GM19023 (cell line): ENCODE measurements at regions not wholly inside any gene's neighbourhood (a gene's known extent, or its start where the extent isn't known, plus 50 kb on each side); places are given as distances from the start of the nearest gene placed in this dataset.

Experiments
- ATAC-seq: cut with Tn5 transposase; IDR thresholded peaks from one replicate; pipeline ENCODE4 v1.9.1; 2021; ENCODE audit warnings: mild to moderate bottlenecking, moderate library complexity; ENCODE audit not compliant: unreplicated experiment

GRCh38 chr6:156319707-156320106, 457.5 kb upstream of the ARID1B start:
- no peak for ATAC-seq

DNA sequence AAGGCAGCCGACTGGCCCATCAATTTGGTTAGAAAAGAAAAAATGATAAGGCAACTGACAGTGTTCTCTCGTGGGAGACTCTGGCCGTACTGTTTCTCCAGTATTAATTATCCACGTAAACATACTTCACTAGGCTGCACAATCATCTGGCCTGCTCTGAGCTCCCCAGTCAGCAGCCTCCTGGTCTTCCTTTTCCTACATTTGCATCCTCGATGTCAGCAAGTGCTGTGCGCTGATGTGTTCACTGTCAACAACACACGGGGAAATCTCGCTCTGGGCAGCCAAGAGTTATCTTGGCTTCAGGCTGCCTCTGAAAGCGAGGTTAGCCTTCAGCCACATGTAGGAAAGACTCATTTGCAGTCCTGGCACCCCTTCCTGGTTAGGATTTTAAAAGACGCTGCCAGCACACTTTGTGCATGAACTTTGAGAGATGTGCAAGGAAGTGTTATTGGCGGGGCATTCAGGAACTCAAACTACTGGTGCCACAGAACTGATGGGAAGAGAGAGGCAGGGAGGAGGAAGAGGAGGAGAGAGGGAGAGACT, 460.5 kb upstream of the ARID1B start:
- ATAC-seq = no peak

GRCh38 chr6:156315146-156315545, 462.0 kb upstream of the ARID1B start:
- ATAC-seq = no peak

GRCh38 chr6:156313037-156313436, 464.1 kb upstream of the ARID1B start:
- no peak for ATAC-seq

DNA sequence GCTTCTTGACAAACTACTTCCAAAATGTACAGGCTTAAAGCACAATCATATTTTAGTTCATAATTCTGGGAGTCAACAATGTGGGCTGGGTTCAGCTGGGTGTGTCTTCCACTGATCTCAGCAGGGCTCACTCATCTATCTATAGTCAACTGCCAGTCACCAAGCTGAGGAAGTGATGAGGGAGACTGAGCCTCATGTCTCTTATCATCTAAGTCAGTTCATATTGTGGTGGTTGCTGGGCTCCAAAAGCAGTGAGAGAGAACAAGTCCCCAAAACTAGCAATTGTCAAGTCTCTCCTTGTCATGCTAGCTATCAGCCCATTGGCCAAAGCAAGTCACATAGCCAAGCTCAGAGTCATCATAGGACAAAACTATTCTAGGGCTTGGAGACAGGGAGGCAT, 465.9 kb upstream of the ARID1B start:
- ATAC-seq = no peak

GRCh38 chr6:156310701-156311100, 466.5 kb upstream of the ARID1B start:
- no peak for ATAC-seq

- no peak for ATAC-seq
These were observed 468.2 kb upstream of the ARID1B start for GRCh38 chr6:156309017-156309416.

DNA sequence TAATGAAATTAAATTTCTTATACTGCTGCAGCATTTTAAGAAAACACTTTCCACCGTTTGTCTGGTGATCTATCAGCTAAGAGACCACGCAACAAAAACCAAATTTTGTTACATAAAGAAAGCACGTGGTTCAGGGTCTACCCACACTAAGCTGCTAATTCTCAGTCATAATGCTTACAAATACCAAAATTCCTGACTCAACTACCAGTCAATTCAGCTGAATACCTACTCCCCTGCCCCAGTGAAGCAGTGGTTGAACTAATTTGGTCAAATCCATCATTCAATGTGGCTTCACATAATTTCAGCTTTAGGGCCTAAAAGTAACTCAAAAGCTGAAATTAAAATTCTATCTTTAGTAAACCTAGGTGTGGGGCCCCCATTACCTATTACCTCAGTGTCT, 468.6 kb upstream of the ARID1B start:
- no peak for ATAC-seq

DNA sequence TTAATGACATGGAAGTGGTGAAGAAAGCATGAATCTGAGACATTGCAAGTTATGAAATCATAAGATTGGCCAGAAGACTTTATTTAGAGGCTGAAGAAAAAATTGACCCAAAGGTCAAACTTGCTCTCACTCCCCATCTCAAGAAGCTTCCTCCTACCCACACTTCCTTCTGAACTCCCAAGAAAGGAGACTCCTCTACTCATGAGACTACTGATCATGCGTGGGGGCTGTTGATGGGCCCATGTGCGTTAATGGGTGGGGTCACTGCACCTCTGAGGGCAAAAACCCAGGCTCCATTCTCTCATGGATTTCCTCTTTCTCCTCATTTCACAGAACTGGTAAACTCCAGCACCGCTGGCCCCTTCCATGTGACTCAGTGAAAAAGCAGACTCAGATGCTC, 470.6 kb upstream of the ARID1B start:
- no peak for ATAC-seq

- no peak for ATAC-seq
These were observed 494.1 kb upstream of the ARID1B start for GRCh38 chr6:156283091-156283490.

- ATAC-seq = no peak
These were observed 495.1 kb upstream of the ARID1B start for GRCh38 chr6:156282087-156282486.

DNA sequence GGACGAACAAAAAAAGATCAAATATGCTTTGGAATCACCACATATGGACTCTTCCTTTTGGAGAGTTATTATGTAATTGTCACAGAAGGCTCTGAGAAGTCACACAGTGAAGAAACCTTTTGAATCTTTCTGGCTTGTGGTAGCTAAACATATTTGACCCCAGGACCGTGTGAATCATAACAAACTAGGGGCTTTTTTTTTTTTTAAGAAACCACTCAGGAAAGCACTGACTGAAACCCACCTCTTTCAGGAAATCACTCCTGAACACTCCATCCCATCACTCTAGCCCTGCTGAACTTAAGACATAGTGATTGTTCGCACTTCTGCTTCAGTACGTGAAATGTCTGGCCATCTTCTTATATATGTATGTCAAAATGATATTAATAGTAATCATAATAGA, 495.9 kb upstream of the ARID1B start:
- ATAC-seq = no peak

DNA sequence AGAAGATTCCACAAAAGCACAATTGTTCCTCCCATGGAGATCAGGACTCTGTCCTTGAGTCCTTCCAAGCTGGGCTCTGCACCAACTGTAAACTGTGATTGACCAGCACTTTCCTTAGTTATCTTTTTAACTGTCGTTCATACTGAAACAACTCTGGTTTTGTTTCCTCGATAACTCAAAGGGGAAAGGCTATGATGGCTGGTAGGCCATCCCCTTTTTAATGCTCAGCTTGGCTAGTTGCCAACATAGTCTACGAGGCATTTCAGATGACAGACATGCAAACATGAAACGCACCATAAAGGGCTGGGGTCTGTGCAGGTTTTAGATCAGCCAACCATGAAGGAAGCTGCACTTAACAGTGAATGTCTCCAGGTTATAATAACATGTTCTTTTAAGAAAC, 497.1 kb upstream of the ARID1B start:
- ATAC-seq = no peak

DNA sequence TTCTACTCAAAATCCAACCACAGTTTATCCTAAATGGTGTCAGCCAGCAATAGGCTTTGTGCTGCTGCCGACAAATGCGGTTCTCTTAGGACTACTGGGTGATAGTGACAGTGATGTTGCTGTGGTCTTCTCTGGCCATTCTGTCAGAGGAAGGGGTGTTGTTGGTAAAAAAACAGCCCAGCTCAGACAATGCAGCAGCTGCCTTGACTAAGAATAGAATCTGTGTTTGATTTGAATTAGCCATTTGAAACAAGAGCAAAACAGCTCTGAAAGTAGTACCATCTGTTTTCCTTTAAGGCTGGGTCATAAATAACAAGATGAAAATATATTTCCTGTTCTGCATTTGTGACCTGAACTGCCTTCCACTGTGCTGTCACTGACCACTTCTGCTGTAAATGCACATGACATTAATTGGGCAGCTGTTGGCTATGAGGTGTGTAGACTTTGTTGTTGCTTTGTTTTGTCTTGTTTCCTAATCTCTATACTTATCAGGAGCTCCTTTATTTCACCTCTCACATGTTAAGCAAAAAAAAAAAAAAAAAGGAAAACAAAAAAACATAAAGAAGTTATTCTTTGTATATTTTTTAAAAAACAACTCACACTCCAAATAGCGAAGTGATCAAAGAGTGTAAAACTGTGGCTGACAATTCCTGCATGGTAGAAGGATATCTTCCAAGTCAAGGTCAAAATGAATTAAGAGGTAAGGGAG, 497.8 kb upstream of the ARID1B start:
- ATAC-seq = peak; percentile 79

DNA sequence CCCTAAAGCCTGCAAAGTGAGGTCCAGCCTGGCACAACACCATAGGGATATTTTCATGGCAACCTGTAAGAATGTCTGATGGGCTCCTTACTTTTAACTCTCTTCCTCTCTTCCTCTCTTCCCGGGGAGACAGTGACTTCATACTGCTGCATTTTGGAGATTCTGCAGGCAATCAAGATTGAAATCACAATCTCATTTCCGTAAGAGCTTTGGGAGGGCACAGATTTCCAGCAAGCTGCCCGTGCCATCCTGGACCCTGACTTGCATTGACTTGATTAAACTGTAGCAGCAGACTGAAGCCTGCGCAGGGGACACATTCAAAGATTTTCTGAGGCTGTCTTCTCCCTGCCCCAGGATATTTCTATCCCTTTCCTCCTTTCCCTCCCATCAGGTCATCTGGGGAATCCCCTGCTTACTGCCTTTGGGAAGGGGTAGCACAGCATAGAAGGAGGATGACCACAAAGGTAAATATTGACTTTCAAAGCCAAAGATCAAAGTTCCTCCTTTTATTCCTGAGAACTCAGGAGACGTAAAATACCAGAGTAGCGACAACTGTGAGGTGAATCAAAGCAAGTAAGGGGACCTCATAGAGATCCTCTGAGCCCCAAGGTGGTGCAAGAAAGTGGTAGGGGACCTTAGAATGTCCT, 504.0 kb upstream of the ARID1B start:
- ATAC-seq = no peak

- ATAC-seq = no peak
These were observed 507.3 kb upstream of the ARID1B start for GRCh38 chr6:156269751-156270369.

DNA sequence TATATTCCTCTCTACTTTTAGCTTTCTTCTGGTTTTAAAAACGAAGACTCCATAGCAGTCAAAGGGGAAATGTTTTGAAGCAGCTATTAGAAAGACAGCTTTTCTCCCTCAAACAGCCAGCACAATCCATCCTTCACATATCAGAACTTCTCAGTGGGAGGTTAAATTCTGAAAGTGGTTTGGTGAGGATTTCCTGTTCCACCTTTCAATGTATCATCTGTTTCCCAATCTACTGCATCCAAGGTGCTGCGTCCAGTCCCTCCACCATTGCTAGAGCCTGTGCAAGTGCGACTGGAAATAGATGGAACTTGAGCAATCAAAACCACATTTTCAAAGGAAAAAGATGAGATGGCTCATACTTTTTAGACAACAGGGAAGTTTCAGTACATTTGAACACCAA, 508.3 kb upstream of the ARID1B start:
- no peak for ATAC-seq

DNA sequence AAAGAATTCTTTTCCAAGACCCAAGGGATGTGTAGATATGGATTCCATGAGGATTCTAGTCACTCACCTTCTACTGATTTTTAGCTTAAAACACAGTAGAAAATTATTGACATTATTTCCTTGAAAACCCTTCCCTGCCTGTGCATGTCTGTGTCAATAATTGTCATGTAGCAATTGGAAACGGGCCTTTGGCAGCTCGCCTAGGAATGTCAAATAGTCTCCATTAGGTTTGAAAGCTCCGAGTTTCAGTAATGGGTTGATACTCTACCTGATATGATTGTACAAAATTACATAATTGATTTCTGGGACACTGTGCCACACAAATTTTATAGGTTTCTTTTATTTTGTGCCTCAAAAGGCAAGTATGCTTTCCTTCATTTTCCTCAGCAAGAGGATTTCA, 515.2 kb upstream of the ARID1B start:
- no peak for ATAC-seq

- no peak for ATAC-seq
These were observed 516.4 kb upstream of the ARID1B start for GRCh38 chr6:156260815-156261214.

GRCh38 chr6:156258981-156259380, 518.2 kb upstream of the ARID1B start:
- no peak for ATAC-seq

GRCh38 chr6:156256161-156256560, 521.0 kb upstream of the ARID1B start:
- no peak for ATAC-seq

DNA sequence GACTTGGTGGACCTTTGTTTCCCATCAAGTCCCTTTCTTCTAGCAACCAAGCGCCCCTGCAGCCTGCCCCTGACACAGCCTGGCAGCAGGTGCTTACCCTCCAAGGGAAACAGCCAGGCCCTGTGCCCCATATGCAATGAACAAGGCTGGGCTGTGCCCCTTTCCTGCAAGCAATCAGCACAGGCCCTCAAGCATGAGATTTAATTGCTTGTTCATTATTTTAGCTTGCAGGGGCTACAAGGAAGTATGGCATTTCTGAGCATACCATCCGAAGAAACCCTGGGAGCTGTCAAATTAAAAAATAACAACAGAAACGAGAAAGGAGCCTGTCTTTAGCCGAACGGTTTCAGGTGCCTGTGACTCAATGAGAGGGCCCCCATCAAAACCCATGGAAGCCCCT, 522.9 kb upstream of the ARID1B start:
- no peak for ATAC-seq
